ENCODE measurements at regions not wholly inside any gene's neighbourhood (a gene's known extent, or its start where the extent isn't known, plus 50 kb on each side); places are given as distances from the start of the nearest gene placed in this dataset.

DNA sequence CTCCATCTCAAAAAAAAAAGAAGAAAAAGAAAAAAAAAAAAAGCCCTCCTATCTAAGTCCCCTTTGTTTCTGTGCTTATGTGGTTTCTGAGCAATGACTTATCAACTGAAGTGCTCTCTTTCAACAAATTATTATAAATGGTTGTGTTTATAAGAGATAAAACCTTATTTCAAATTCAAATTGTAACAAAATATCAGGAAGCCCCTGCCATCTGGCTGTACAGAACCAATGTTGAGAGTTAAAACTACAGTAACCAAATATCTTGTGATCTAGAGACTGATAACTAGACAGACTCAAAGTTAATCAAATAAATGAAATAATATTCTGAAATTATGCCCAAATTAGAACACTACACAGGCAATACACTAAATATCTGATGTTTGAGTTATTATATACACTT, 143.0 kb upstream of the CPNE8 start:
- no peak for DNase-seq (ENCODE audit: low read depth in 4 of 4, low spot score in 1 of 4)

- DNase-seq (ENCODE audit: low read depth in 4 of 4, low spot score in 1 of 4): no peak
Measured at GRCh38 chr12:39047539-39048262, 142.3 kb upstream of the CPNE8 start.

- no peak for DNase-seq (ENCODE audit: low read depth in 4 of 4, low spot score in 1 of 4)
Measured at GRCh38 chr12:39044754-39045153, 139.4 kb upstream of the CPNE8 start.

GRCh38 chr12:39043424-39043822, 138.0 kb upstream of the CPNE8 start:
- no peak for DNase-seq (ENCODE audit: low read depth in 4 of 4, low spot score in 1 of 4)

- DNase-seq (ENCODE audit: low read depth in 4 of 4, low spot score in 1 of 4): no peak
Measured at GRCh38 chr12:39040275-39040674, 134.9 kb upstream of the CPNE8 start.

GRCh38 chr12:39037115-39037514, 131.7 kb upstream of the CPNE8 start:
- no peak for DNase-seq (ENCODE audit: low read depth in 4 of 4, low spot score in 1 of 4)

- no peak for DNase-seq (ENCODE audit: low read depth in 4 of 4, low spot score in 1 of 4)
Measured at GRCh38 chr12:39036105-39036504, 130.7 kb upstream of the CPNE8 start.

DNA sequence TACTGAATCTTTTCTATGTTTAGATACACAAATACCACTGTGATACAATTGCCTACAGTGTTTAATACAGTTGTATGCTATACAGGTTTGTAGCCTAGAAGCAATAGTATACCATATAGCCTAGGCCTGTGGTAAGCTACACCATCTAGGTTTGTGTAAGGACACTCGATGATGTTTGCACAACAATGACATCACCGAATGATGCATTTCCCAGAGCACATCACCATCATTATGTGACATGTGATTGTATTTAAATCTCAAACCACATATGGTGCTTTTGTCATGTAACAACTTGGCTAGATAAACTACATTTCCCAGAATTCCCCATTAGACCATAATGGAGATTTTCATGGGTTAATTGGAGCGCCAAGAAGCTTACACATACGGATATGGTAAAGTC, 128.4 kb upstream of the CPNE8 start:
- no peak for DNase-seq (ENCODE audit: low read depth in 4 of 4, low spot score in 1 of 4)

- DNase-seq (ENCODE audit: low read depth in 4 of 4, low spot score in 1 of 4): no peak
Measured at GRCh38 chr12:39032448-39032847, 127.1 kb upstream of the CPNE8 start.

DNA sequence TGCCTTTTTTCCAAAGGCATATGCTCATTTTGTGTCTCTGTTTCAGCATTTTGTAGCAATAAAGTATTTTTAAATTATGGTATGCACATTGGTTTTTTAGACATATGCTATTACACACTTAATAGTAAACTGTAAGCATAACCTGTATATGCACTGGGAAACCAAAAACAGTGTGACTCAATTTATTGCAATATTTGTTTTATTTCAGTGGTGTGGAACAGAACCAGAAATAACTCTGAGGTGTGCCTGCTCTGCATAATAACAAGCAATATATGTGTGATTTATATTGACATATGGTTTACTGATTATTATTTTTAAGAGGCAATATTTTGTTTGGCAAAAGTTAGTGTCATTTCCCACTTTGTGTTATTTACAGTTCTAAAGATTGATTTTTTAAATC, 126.6 kb upstream of the CPNE8 start:
- DNase-seq (ENCODE audit: low read depth in 4 of 4, low spot score in 1 of 4): no peak

- no peak for DNase-seq (ENCODE audit: low read depth in 4 of 4, low spot score in 1 of 4)
Measured at GRCh38 chr12:39028382-39028781, 123.0 kb upstream of the CPNE8 start.

DNA sequence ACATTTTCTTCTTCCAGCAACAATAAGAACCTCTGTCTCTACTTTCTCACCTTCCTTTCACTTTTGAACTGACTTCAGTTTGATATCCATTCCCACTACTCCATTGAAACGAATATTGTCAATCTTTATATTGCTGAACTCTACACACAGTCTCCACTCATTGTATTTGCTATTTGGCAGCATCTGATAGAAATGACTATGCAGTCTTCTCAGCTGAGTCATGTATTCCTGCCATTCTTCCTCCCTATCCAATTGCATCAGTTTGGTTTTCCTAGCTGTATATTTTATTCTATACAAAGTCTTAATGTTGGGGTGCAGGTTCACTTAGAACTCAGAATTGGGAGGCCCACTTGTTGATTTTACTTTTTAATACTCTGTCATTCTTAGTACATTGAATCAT, 107.5 kb upstream of the CPNE8 start:
- DNase-seq (ENCODE audit: low read depth in 4 of 4, low spot score in 1 of 4): no peak

- DNase-seq (ENCODE audit: low read depth in 4 of 4, low spot score in 1 of 4): no peak
Measured at GRCh38 chr12:39011166-39011565, 105.8 kb upstream of the CPNE8 start.

DNA sequence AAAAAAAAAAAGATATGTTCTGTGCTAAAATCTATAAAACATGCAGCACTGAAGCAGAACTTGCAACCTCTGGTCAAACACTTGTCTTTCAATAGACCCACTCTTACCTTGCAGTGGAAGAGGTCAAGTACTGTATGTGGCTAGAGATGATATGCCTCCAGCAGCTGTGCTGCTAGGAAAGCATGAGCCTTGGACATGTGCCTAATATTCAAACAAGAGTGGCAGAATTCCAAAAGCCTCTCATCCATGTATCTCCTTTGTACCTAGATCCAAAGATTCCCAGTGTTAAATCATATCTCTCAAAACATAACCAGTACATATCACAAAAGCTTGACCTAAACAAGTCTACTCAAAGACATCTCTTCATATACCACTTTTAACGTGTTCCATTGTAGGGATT, 105.0 kb upstream of the CPNE8 start:
- DNase-seq (ENCODE audit: low read depth in 4 of 4, low spot score in 1 of 4): no peak

DNA sequence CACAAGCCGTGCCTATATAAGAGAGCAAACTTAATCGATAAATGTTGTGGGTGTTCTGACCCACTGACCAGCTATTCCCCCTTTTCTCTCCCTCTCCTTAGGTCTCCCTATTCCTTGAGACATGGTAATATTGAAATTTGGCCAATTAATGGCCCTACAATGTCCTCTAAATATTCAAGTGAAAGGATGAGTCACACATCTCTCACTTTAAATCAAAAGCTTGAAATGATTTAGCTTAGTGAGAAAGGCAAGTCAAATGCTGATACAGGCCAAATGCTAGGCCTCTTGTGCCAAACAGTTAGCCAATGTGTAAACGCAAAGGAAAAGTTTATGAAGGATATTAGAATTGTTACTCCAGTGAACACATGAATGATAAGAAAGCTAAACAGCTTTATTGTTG, 102.2 kb upstream of the CPNE8 start:
- DNase-seq (ENCODE audit: low read depth in 4 of 4, low spot score in 1 of 4): no peak

GRCh38 chr12:39006286-39006685, 100.9 kb upstream of the CPNE8 start:
- DNase-seq (ENCODE audit: low read depth in 4 of 4, low spot score in 1 of 4): no peak

DNA sequence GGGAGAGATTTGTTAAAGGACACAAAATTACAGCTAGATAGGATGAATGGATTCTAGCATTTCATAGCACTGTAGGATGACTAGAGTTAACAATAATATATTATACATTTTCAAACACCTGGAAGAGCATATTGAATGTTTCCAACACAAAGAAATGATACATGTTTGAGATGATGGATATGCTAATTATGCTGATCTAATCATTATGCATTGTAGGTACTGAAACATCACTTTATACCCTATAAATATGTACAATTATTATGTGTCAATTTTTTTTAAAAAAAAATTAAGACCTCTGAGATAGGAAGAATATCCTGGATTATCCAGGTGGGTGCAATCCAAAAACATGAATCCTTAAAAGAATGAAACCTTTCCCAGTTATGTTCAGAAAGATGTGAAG, 100.3 kb upstream of the CPNE8 start:
- no peak for DNase-seq (ENCODE audit: low read depth in 4 of 4, low spot score in 1 of 4)

DNA sequence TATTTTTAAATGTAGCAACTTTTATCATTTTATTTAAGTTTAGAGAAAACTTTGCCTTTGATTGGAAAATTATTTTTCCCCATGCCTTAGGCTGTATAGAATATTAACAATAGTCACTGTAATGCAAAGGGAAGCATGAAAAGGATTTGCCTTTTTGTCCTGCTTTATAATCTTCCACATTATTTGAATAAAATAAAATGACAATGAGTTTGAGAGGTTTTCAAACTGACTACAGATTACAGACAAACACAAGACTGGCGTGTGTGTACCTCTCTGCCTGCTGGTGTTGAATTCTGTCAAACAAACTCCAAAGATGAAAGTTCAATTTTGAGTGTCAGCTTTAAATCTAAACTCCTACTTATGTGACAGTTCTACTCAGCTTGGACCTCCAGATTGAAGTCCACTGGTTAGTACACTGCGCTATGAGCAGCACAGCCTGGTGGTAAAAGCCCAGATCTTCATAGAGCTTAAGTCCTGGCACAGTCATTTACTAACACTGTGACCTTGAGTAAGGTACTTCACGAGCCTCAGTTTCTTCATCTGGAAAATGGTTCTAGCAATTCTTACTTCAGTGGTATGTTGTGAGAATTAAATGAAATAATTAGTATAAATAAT, 98.3 kb upstream of the CPNE8 start:
- DNase-seq (ENCODE audit: low read depth in 4 of 4, low spot score in 1 of 4): no peak

- no peak for DNase-seq (ENCODE audit: low read depth in 4 of 4, low spot score in 1 of 4)
Measured at GRCh38 chr12:39000370-39000769, 95.0 kb upstream of the CPNE8 start.

DNA sequence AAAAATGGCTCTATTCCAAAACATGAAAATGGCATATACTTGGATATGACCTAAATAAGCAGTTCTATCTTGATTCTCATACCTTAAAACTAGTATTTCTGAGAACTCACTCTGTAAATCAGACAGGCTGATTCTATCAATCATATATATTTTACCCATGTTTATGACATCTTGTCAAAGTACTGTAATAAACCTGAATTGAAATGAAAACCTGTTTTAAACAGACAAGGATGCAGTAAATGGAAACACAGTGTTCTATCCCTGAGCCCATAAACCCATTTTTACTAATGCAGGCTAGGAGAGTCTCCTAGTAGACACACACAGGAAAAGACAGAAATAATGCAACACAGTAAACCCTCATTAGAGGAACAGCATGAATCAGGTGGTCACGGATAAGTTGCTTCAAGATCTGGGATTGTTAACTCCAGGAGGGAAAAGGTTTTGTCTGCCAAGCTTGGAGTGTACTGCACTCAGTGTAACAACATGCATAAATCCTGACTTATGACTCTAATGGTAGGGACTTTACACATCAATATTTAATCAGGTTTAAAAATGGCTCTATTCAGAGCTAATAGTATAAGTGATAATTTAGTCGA, 93.6 kb upstream of the CPNE8 start:
- DNase-seq (ENCODE audit: low read depth in 4 of 4, low spot score in 1 of 4): no peak

DNA sequence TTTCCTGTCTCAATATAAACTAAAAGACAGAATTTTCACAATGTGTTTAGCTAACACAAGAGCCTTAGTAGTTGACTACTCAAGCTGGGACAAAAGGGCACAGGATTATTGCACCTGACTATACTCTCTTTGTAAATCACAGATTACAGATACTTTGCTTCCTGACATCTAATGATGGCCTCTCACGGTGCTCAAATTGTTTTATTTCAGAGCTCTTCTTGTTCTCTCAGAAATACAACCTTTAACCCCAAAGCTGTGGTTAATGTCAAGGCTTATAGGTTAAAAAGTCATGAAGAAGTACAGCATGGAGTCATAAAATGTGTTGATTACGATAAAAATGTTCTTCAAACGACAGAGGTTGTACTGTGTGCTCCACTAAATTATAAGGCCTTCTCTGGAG, 89.9 kb upstream of the CPNE8 start:
- no peak for DNase-seq (ENCODE audit: low read depth in 4 of 4, low spot score in 1 of 4)

DNA sequence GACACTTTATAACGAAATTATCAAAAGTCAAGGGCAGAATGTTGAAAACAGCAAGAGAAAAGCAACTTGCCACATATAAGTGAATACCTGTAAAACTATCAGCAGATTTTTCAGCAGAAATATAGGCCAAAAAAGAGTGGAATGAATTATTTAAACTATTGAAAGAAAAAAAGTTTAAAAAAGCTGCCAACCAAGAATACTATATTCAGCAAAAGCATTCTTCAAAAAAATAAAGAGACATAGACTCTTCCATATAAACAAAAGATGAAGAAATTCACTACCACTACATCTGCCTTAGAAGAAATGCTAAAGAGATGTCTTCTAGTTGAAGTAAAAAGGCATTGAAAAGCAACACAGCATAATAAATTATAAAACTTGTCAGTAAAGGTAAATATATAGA, 80.6 kb upstream of the CPNE8 start:
- DNase-seq (ENCODE audit: low read depth in 4 of 4, low spot score in 1 of 4): no peak

DNA sequence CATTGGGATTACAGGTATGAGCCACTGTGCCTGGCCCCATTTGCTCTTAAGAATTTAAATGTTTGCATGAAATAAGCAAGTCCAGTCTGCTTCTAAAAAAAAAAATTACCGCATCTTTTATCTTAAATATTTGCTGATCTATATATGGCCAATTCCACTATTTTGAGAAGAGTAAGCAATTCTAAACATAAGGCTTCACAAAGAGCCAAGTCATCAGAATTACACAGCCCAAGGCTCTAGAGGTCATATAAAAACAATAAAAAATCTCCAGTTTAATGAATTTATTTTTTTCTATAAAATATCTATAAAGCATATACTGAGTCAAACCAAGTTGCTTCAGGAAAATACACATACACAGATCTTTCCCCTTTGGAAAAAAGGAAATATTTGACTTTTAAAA, 79.0 kb upstream of the CPNE8 start:
- no peak for DNase-seq (ENCODE audit: low read depth in 4 of 4, low spot score in 1 of 4)
